ENCODE measurements at regions not wholly inside any gene's neighbourhood (a gene's known extent, or its start where the extent isn't known, plus 50 kb on each side); places are given as distances from the start of the nearest gene placed in this dataset.

DNA sequence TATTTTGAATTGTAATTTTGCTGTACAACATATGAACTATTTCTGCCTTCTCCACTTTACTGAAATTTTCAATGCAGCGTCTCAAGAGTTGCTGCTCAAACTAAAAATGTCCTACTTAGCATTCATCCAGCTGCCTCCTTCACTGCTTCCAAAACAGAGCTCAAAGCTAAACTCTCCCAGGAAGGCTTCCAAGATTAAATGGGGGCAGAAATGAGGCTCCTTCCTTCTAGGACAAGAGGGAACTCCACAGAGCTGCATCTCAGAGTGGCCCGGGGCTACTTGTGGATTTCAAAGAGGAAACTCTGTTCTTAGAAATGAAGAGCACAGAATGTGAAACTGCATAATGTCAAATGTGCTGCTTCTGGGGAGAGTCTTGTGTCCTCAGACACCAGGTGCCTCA, 295.9 kb upstream of the NCAM1 start:
- TF ChIP-seq SP2 (IDR thresholded peaks at IDR 0.05; ENCODE audit: low read length) (no peak), CTCF (IDR thresholded peaks at IDR 0.05; ENCODE audit: control extremely low read depth in 1 of 3, insufficient read depth in 1 of 3, low read depth in 1 of 3, low read length in 3 of 3) (no peak), JUN (IDR thresholded peaks at IDR 0.05; ENCODE audit: low read depth, low read length) (no peak), POLR2A (IDR thresholded peaks at IDR 0.05; ENCODE audit: control extremely low read depth in 1 of 2, low read depth in 2 of 2, low read length in 2 of 2) (no peak), JUND (IDR thresholded peaks at IDR 0.05; ENCODE audit: low read length) (no peak), YY1 (IDR thresholded peaks at IDR 0.05; ENCODE audit: low read depth, low read length) (no peak), EZH2 (IDR thresholded peaks at IDR 0.05; ENCODE audit: low read depth, low read length, severe bottlenecking) (no peak), POLR2AphosphoS5 (IDR thresholded peaks at IDR 0.05; ENCODE audit: low read depth, low read length) (no peak)
- TF ChIP-seq, protein P1, sequence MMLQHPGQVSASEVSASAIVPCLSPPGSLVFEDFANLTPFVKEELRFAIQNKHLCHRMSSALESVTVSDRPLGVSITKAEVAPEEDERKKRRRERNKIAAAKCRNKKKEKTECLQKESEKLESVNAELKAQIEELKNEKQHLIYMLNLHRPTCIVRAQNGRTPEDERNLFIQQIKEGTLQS (IDR thresholded peaks at IDR 0.05; ENCODE audit: insufficient read depth, low read depth, low read length) = no peak

All from H1 (cell line).